Mammary epithelial cell (primary cell): ENCODE measurements at regions not wholly inside any gene's neighbourhood (a gene's known extent, or its start where the extent isn't known, plus 50 kb on each side); places are given as distances from the start of the nearest gene placed in this dataset.

Experiments
- CTCF ChIP-seq, 2 donors: IDR thresholded peaks in 1 of 2; conservative IDR thresholded peaks in 1 of 2; 2 replicates each; pipeline ENCODE4 v1.5.1; 2011 to 2012; ENCODE audit warnings: inconsistent platforms in 2 of 2, low read length in 2 of 2, mild to moderate bottlenecking in 2 of 2, control low read depth in 1 of 2, low read depth in 1 of 2; ENCODE audit not compliant: insufficient read depth in 1 of 2; ENCODE audit errors: extremely low read depth in 1 of 2
- EZH2 ChIP-seq: IDR thresholded peaks from 2 replicates; pipeline ENCODE4 v1.6.1; 2012; ENCODE audit warnings: low read length, inconsistent platforms, borderline replicate concordance

- TF ChIP-seq CTCF (conservative IDR thresholded peaks at IDR 0.05 in 1 of 2, IDR thresholded peaks at IDR 0.05 in 1 of 2; ENCODE audit: extremely low read depth in 1 of 2, insufficient read depth in 1 of 2, low read depth in 1 of 2, low read length in 2 of 2), result no peak
- TF ChIP-seq EZH2, result no peak
Measured at GRCh38 chr6:67300430-67301040, 1334.5 kb upstream of the ADGRB3 start.
